Activated CD4-positive, alpha-beta T cell treated with anti-CD3 and anti-CD28 coated beads for 4 hours (primary cell): ENCODE measurements at regions not wholly inside any gene's neighbourhood (a gene's known extent, or its start where the extent isn't known, plus 50 kb on each side); places are given as distances from the start of the nearest gene placed in this dataset.

ENCODE experiments used
- DNase-seq, 2 donors: peaks; one replicate each; pipeline ENCODE4 v3.0.0-alpha.2; 2020

- DNase-seq: no peak
Measured at GRCh38 chr4:180103794-180104193, 2139.4 kb upstream of the TENM3 start.

- DNase-seq: no peak
Measured at GRCh38 chr4:180105362-180105761, 2137.8 kb upstream of the TENM3 start.

DNA sequence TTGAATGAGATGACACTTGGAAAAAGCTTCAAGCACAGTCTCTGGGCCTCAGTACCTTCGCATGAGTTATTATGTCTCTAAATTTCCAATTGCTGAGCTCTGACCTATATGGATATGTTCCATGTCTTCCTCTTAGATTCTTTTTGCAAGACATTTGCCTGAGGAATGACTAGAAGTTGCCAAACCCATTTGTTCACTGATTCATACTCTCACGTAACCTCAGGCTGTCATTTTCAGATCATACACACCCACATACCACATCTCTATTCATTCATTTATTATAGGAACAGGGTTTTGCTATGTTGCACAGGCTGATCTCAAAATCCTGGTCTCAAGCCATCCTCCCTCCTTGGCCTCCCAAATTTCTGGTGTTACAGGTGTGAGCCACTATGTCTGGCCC is 2137.1 kb upstream of the TENM3 start:
- DNase-seq: no peak

DNA sequence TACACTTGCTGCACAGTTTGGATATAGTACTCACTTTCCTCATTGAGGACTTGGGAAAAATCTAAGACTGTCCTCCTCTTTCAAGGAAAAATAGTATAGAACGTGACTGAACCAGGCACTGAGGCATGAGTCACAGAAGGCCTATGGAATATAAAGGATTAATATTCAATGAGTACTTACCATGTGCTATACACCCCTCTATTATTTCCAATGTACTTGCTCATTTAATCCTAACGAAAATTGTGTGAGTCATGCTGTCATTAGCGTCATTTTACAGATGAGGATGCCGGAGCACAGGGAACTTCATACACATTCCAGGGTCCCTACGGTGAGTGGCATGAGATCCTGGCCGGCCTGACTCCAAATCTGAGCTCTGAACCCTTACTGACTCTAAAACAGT is 2136.2 kb upstream of the TENM3 start:
- DNase-seq: no peak

DNA sequence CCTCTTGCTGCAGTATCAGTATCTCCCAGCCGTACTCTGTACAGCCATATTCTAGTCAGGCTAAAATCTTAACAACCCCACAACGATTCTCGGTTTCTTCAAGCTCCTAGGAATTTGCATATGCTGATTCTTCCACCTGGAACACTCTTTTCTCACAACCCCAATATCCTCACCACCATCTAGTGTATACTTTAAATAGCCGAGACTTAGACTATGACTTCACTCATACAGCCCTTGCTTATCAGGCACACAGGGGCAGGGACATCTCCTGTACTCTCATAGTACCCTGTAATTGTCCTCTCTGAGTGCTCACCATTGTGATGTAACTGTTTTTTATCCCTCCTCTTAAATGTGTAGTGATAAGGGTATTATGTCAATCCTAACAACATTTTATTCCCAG is 2126.4 kb upstream of the TENM3 start:
- no peak for DNase-seq

DNA sequence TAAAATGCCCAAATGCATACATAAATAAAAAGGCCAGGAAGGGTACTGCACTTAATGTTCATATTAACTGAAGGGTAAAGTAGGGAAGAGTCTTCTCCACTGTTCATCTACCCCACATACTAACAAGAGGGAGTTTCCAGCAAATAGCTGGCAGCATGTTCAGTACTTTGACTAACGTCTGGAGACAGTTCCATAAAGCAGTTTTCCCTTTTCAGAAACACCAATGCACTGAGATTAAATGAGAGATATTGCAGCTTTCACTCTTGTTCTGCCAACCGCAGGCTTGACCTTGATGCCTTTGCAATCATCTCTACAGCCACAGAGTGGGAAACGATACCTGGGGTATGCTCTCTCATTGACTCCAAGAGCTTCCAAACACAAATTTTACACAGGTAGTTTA is 2123.1 kb upstream of the TENM3 start:
- no peak for DNase-seq

DNA sequence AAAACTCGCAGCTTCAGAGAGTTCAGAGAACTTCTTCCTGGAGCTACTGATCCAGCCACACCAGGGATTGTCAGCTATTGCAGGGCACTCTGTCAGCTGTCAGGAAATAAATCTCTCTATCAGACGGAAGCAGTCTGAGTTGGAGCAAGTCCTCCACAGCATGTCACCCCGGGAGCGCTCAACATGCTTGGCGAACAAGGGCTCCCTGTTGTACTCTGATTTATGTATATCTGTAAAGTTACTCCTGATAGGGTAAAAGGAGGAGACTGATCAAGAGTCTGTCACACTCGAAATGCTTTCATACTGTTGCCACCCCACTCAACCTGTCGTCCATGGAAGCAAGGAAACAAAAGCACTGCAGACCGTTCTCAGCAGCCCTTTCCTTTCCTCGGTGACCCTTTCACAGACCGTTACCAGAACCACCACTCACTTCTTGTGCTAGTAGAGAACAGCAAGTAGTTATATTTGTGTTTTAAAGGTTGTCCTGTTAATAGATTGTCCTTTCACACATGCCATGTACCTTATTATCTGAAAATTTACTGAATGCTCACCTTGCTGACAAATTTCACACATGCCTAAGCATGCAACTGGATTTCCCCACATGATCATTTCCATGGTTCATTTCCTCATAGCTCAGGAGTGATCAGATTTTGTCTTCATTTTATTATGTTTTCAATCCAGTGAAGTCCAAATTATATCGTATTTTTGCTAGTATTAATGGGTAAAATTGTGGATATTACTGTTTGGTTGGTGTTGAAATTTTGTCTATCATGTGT is 2108.9 kb upstream of the TENM3 start:
- DNase-seq: no peak

DNA sequence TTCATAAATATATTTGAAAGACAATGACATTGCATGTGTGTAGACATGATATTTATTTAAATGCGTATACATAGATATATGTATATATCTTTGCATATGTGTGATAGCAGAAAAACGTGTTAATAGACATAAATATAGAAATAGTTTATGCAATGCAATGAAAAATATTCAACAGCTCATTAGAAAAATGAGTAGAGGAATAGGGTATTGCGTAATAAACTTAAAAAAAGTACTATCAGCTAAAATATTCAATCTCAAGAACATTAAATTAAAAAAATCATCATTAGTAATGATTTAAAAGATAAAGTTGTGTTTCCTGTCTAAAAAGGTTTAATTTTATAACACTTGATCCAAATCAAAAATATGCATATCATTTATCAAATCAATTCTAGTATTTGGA is 2101.5 kb upstream of the TENM3 start:
- DNase-seq: no peak

DNA sequence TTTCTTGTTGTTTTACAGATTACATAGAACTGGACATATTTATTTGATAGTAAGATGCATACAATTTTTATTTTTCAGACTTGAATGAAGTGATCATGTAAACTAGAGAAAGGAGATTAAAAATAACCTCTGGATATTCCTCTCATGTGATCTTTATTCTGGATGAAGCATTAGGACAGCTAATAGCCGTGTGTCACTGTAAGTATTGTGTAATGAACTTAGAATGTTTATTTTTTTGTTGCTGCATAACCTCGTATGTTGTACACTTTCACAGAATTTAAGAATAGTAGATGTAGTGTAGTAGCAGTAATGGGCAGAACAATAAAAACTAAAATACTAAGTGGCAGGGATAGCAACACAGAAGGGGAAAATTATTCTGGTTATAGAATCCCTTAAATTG is 2094.5 kb upstream of the TENM3 start:
- DNase-seq: no peak

DNA sequence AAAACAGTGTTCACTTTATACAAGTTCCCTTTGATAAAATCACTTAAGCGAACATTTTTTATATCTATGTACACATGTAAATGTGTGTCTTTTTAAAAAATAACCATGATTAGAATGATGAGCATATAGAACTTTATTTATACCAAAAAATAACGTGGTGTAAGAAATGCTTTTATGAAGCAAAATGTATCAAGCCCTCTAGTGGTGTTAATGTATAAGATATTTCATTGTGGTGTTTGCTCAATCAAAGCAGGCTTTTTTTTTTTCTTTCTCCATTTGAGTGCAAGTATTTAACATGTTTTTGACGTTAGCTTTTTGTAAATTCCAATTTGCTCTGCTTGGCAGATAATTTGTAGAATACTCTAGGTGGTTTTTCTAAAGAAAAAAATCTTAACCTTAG is 2092.4 kb upstream of the TENM3 start:
- DNase-seq: no peak

GRCh38 chr4:180152831-180153230 is 2090.4 kb upstream of the TENM3 start:
- no peak for DNase-seq

DNA sequence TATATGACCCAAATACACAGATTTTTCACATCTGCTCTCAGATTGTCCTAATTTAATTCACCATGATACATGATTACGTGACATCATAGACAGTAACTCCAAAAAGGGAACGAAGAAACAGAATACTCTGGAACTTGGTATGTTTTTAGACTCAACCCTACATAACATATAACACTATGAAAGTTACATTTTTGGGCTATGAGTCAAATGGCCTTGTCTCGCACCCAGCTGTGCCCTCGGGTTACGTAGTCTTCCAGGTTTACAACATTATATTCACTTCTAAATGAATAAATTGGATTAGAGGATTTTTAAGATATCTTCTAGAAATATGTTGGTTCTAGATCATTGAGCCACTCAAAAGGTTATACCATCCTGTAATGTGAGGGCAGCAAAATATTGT is 2089.6 kb upstream of the TENM3 start:
- DNase-seq: no peak

- DNase-seq: no peak
Measured at GRCh38 chr4:180156684-180157083, 2086.5 kb upstream of the TENM3 start.

- no peak for DNase-seq
Measured at GRCh38 chr4:180160195-180160983, 2082.8 kb upstream of the TENM3 start.

GRCh38 chr4:180164799-180165198 is 2078.4 kb upstream of the TENM3 start:
- DNase-seq: no peak

DNA sequence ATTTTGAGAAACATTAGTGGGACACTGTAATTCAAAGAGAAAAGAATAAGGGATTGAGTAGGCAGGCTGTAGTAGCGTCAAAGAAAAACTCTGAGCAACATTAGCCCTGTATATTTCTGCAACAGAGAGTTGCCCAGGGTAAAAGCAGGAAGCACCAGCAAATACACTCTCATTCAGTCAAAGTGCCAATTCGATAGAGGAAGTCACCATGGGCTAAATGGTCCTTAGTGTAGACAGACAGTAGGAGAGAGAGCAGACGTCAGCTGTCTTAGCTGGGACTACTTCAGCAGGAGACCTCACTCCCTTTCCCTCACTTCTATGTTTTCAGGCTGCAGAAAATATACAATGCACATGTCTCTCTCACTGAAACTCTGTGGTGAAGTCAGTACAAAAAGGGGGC is 2073.8 kb upstream of the TENM3 start:
- no peak for DNase-seq

DNA sequence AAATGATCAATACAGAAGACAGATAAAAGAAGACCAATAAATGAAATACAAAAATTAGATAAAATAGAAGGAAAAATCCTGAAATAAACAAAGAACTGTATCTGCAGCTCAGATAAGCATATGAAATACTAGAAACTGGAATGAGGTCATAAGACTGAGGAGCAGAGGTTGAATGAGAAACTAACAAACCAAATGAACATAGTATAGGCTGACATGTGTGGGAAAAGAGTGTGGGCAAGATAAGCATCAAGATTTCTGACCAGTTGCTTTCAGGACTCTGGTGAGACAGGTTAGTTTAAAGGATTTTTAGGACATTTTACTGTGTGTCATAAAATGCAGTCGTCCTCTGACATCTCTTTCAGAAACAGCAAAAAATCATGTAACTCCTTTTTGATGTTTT is 2073.2 kb upstream of the TENM3 start:
- no peak for DNase-seq

- no peak for DNase-seq
Measured at GRCh38 chr4:180179146-180179545, 2064.1 kb upstream of the TENM3 start.

DNA sequence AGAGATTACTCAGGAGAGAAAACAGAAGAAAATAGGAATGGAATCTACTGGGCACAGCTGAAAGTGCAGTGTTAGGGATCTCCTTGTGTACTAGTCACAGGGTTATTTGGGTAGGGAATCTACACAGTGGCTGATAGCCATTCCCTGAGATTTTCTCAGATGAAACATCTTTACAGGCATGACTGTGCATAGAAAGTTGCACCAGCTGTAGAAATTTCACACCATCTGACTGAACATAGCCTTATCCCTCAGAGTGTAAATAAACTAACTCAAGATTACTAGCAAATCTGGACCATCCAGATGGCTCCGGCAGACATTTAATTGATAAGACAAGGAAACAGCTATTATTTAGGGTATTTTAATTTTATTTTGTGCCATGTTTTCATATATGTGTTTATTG is 2053.5 kb upstream of the TENM3 start:
- DNase-seq: no peak

DNA sequence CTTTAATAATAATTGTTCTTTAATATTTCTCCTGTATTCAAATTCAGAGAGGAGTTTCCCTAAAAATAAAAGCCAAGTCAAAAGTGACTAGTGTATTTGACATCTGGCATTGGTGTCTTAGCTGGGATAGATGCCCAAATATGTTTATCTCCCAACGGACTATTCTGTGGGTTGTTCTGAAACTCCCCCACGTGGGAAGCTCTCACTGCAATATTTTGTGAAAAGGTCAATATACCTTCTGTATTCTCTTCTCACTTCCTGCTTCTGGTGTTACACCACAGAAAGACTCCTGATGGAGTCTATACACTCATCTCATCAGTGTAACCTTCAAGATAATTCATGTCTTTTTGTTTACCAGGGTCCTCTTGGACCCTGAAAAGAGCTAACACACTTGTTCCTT is 2052.8 kb upstream of the TENM3 start:
- DNase-seq: no peak

DNA sequence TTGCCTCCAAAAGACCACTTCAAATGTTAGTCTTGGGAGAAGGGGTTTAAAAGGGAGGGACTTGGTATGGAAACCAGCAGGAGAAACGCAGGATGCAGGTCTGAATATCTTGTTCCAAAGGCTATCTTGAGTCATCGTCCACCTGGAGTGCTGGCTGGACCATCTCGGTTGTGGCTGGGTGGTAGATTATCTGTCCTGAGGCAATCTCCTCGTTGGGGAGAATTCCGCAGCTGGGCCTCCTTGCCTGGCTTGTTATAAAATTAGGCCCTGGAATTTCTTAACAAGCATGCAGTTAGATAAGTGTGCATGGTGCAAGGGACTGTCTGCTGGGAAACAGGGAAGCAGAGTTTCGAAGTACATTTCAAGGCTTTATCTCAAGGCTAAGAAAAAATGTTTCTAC is 2045.7 kb upstream of the TENM3 start:
- DNase-seq: no peak

- DNase-seq: no peak
Measured at GRCh38 chr4:180203349-180203748, 2039.9 kb upstream of the TENM3 start.

DNA sequence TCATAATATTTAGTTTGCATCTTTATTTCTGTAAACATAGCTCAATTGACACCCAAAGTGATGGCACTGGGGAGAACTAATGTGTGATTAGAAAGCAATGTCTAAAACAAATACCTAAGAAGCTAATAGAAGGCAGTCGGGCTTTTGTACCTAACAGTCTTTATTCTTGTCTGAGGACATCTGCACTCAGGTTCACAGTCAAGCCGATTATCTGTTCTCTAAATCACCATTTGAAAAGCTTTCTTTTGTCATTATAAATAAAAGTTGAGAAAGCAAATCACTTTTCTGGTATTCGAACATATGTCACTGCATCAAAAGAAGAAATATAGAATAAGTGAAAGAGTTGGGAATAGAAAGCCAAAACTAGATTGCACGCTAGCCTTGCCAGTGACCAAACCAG is 2037.9 kb upstream of the TENM3 start:
- DNase-seq: no peak

GRCh38 chr4:180207921-180208320 is 2035.3 kb upstream of the TENM3 start:
- no peak for DNase-seq

DNA sequence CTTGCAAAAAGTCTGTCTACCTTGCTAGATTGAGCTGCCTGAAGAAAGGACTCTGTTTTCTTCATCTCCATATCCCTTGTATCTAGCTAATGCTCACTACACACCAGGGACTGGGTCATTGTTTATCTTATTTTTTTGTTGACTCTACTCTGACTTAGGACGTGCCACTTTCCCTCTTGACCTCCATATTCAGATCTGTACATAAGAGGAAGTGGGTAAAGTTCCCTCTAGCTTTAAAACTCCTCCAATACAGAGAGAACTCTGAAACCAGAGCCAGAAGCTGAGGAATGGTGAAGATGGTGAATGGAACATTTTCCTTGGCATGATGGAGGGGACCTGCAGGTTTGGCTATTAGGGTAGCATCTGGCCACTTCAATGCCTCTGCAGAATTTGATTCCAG is 2026.1 kb upstream of the TENM3 start:
- DNase-seq: no peak
